GM21390 (cell line): ENCODE measurements at regions not wholly inside any gene's neighbourhood (a gene's known extent, or its start where the extent isn't known, plus 50 kb on each side); places are given as distances from the start of the nearest gene placed in this dataset.

ENCODE experiments used
- ATAC-seq: cut with Tn5 transposase; IDR thresholded peaks from one replicate; pipeline ENCODE4 v1.9.1; 2021; ENCODE audit not compliant: unreplicated experiment

- no peak for ATAC-seq
These were observed 127.5 kb upstream of the CDH13 start for GRCh38 chr16:82499302-82499701.

- ATAC-seq, result no peak
These were observed 129.6 kb upstream of the CDH13 start for GRCh38 chr16:82497139-82497538.

- ATAC-seq, result no peak
These were observed 138.3 kb upstream of the CDH13 start for GRCh38 chr16:82488460-82488859.

GRCh38 chr16:82481455-82481854, 145.3 kb upstream of the CDH13 start:
- ATAC-seq, result no peak

- ATAC-seq, result no peak
These were observed 150.0 kb upstream of the CDH13 start for GRCh38 chr16:82476786-82477185.

GRCh38 chr16:82470620-82471152, 156.1 kb upstream of the CDH13 start:
- ATAC-seq, result no peak

GRCh38 chr16:82470016-82470415, 156.8 kb upstream of the CDH13 start:
- ATAC-seq, result no peak

GRCh38 chr16:82464187-82464586, 162.6 kb upstream of the CDH13 start:
- no peak for ATAC-seq

GRCh38 chr16:82460766-82461165, 166.0 kb upstream of the CDH13 start:
- ATAC-seq, result no peak

- no peak for ATAC-seq
These were observed 167.1 kb upstream of the CDH13 start for GRCh38 chr16:82459580-82460256.

- ATAC-seq, result peak; percentile 89
These were observed 170.1 kb upstream of the CDH13 start for GRCh38 chr16:82456683-82457082.

GRCh38 chr16:82454566-82454965, 172.2 kb upstream of the CDH13 start:
- no peak for ATAC-seq

- ATAC-seq, result no peak
These were observed 172.6 kb upstream of the CDH13 start for GRCh38 chr16:82454152-82454551.

GRCh38 chr16:82452004-82452756, 174.6 kb upstream of the CDH13 start:
- no peak for ATAC-seq

- no peak for ATAC-seq
These were observed 175.3 kb upstream of the CDH13 start for GRCh38 chr16:82451449-82451848.

GRCh38 chr16:82440336-82440735, 186.4 kb upstream of the CDH13 start:
- ATAC-seq, result no peak

GRCh38 chr16:82439678-82440293, 187.0 kb upstream of the CDH13 start:
- no peak for ATAC-seq

- no peak for ATAC-seq
These were observed 193.7 kb upstream of the CDH13 start for GRCh38 chr16:82433042-82433441.

- ATAC-seq, result no peak
These were observed 194.5 kb upstream of the CDH13 start for GRCh38 chr16:82432261-82432660.

- ATAC-seq, result no peak
These were observed 201.1 kb upstream of the CDH13 start for GRCh38 chr16:82425661-82426060.

- no peak for ATAC-seq
These were observed 204.9 kb upstream of the CDH13 start for GRCh38 chr16:82421851-82422250.

- ATAC-seq, result no peak
These were observed 207.4 kb upstream of the CDH13 start for GRCh38 chr16:82419332-82419731.
